ENCODE measurements at regions not wholly inside any gene's neighbourhood (a gene's known extent, or its start where the extent isn't known, plus 50 kb on each side); places are given as distances from the start of the nearest gene placed in this dataset.

DNA sequence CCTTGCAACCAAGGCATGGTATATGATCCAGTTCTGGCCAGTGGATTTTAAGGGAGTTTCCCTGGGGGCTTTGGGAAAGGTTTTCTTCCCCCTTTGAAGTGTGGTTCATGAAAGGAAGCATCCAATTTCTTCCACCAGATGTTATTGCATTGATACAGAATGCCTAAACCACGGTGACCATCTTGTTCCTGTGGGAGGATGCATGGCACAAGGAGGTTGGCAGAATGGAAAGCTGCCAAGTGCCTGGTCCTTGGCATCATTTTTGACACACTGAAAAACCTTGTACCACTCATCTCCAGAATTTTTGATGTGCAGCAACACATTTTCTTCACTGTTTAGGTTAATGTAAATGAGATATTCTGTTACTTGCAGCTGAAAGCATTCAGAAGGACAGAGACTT lies 55.2 kb upstream of the CXCR4 start:
- TF ChIP-seq CTCF (IDR thresholded peaks at IDR 0.05; ENCODE audit: borderline replicate concordance, extremely low read depth, insufficient read depth): no peak
- no peak overlapping the region for H3K9ac ChIP-seq (ENCODE audit: low read length in 3 of 3)
- intact Hi-C loops (cut with DNase I): no loop called here

DNA sequence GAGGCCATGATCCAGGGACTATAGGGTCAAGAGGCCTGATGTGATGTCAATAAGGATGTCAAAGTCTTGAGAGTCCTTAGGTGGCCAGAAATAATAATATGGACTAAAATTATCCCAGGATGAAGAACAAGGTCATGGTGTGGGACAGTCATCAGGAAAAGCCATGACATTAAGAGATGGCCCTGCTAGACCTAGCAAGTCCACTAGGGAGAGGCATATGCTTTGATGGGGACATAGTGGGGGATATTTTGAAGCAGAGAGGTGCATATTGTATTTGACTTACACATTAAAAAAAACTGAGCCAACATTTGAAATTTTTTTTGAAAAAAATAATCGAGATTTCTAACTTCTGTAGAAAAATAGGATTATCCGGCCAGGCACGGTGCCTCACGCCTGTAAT lies 53.3 kb upstream of the CXCR4 start:
- intact Hi-C loops (cut with DNase I): no loop called here
- no peaks in the 10 kb centered on the region for H3K36me3 ChIP-seq (ENCODE audit: control insufficient read depth in 2 of 3, insufficient read depth in 3 of 3, low read length in 3 of 3)
- no peaks in the 10 kb centered on the region for H3K4me1 ChIP-seq (ENCODE audit: control insufficient read depth in 2 of 3, insufficient read depth in 2 of 3, low read depth in 1 of 3, low read length in 3 of 3)
- DNase-seq (no peak), FAIRE-seq (no peak)
- no peak overlapping the region for H3K9ac ChIP-seq (ENCODE audit: low read length in 3 of 3)
- H3K27ac ChIP-seq (ENCODE audit: low read depth in 2 of 2, low read length in 2 of 2): no peak overlapping the region
- H3K27me3 ChIP-seq (ENCODE audit: control insufficient read depth, insufficient read depth, low read length): no peaks in the 10 kb centered on the region
- no peaks in the 10 kb centered on the region for H3K9me3 ChIP-seq (ENCODE audit: control insufficient read depth in 2 of 3, insufficient read depth in 1 of 3, low read length in 3 of 3)
- TF ChIP-seq CTCF (IDR thresholded peaks at IDR 0.05; ENCODE audit: borderline replicate concordance, extremely low read depth, insufficient read depth): no peak
- no peak overlapping the region for H3K4me3 ChIP-seq (ENCODE audit: low read length in 3 of 3)

More for the DNA sequence above, 55.2 kb upstream of the CXCR4 start:
- FAIRE-seq (no peak), DNase-seq (no peak)
- Histone ChIP-seq H3K27ac (ENCODE audit: low read depth in 2 of 2, low read length in 2 of 2) (no peak overlapping the region), H3K4me1 (ENCODE audit: control insufficient read depth in 2 of 3, insufficient read depth in 2 of 3, low read depth in 1 of 3, low read length in 3 of 3) (no peaks in the 10 kb centered on the region), H3K4me3 (ENCODE audit: low read length in 3 of 3) (no peak overlapping the region), H3K9me3 (ENCODE audit: control insufficient read depth in 2 of 3, insufficient read depth in 1 of 3, low read length in 3 of 3) (no peaks in the 10 kb centered on the region), H3K27me3 (ENCODE audit: control insufficient read depth, insufficient read depth, low read length) (no peaks in the 10 kb centered on the region), H3K36me3 (ENCODE audit: control insufficient read depth in 2 of 3, insufficient read depth in 3 of 3, low read length in 3 of 3) (no peaks in the 10 kb centered on the region)

DNA sequence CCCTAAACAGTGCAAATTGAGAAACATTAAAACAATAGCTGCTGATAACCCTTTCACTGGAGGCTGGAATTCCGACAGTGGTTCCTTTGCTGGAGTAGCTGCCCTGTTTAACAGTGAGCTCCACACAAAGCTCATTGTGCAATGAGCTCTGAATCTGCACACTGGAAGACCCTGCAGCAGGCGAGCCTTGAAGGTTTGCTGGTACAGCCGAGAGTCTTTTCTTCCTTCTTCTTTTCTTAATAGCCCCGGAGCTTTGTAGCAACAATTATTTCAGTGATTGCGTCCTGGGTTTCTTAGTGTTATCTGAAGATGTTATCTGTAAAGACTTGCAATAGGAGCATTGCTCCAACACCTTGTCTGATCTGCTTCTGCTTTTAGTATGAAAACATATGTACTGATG lies 50.8 kb upstream of the CXCR4 start:
- Histone ChIP-seq H3K27ac (ENCODE audit: low read depth in 2 of 2, low read length in 2 of 2) (no peak overlapping the region), H3K27me3 (ENCODE audit: control insufficient read depth, insufficient read depth, low read length) (no peaks in the 10 kb centered on the region), H3K4me3 (ENCODE audit: low read length in 3 of 3) (no peak overlapping the region), H3K4me1 (ENCODE audit: control insufficient read depth in 2 of 3, insufficient read depth in 2 of 3, low read depth in 1 of 3, low read length in 3 of 3) (no peaks in the 10 kb centered on the region), H3K9ac (ENCODE audit: low read length in 3 of 3) (no peak overlapping the region), H3K9me3 (ENCODE audit: control insufficient read depth in 2 of 3, insufficient read depth in 1 of 3, low read length in 3 of 3) (no peaks in the 10 kb centered on the region), H3K36me3 (ENCODE audit: control insufficient read depth in 2 of 3, insufficient read depth in 3 of 3, low read length in 3 of 3) (no peaks in the 10 kb centered on the region)
- DNase-seq (peak in 2 of 5 donors; percentile 43 to 53), FAIRE-seq (no peak)
- TF ChIP-seq CTCF (IDR thresholded peaks at IDR 0.05; ENCODE audit: borderline replicate concordance, extremely low read depth, insufficient read depth): no peak
- intact Hi-C loops (cut with DNase I): no loop called here

Measured in kidney (tissue), 13 donors.